ENCODE measurements at regions not wholly inside any gene's neighbourhood (a gene's known extent, or its start where the extent isn't known, plus 50 kb on each side); places are given as distances from the start of the nearest gene placed in this dataset.

GRCh38 chr1:229786974-229787610, 161.0 kb downstream of the URB2 start:
- no peak for TF ChIP-seq ZNF274 (IDR thresholded peaks at IDR 0.05; ENCODE audit: low read depth, low read length)
- H3K4me3 ChIP-seq (ENCODE audit: low read length), result no peak overlapping the region

GRCh38 chr1:229788004-229788403, 162.0 kb downstream of the URB2 start:
- H3K4me3 ChIP-seq (ENCODE audit: low read length), result no peak overlapping the region
- no peak for TF ChIP-seq ZNF274 (IDR thresholded peaks at IDR 0.05; ENCODE audit: low read depth, low read length)

GRCh38 chr1:229792012-229792975, 166.2 kb downstream of the URB2 start:
- no peak for TF ChIP-seq ZNF274 (IDR thresholded peaks at IDR 0.05; ENCODE audit: low read depth, low read length)
- H3K4me3 ChIP-seq (ENCODE audit: low read length), result no peak overlapping the region

GRCh38 chr1:229793488-229793887, 167.4 kb downstream of the URB2 start:
- H3K4me3 ChIP-seq (ENCODE audit: low read length), result no peak overlapping the region
- TF ChIP-seq ZNF274 (IDR thresholded peaks at IDR 0.05; ENCODE audit: low read depth, low read length), result no peak

DNA sequence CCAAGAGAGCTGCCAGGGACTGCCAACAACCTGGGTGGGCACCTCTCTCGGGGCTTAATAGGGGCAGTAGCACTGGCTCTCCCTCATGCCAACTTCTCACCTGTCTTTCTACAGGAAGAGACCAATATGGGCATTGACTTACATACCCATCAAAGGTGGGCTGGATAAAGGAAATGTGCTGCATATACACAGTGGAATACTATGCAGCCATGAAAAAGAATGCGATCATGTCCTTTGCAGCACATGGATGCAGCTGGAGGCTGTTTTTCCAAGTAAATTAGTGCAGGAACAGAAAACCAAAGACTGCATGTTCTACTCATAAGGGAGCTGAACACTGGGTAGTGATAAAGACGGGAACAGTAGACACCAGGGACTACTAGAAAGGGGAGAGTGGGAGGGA, 172.5 kb downstream of the URB2 start:
- no peak for TF ChIP-seq ZNF274 (IDR thresholded peaks at IDR 0.05; ENCODE audit: low read depth, low read length)

DNA sequence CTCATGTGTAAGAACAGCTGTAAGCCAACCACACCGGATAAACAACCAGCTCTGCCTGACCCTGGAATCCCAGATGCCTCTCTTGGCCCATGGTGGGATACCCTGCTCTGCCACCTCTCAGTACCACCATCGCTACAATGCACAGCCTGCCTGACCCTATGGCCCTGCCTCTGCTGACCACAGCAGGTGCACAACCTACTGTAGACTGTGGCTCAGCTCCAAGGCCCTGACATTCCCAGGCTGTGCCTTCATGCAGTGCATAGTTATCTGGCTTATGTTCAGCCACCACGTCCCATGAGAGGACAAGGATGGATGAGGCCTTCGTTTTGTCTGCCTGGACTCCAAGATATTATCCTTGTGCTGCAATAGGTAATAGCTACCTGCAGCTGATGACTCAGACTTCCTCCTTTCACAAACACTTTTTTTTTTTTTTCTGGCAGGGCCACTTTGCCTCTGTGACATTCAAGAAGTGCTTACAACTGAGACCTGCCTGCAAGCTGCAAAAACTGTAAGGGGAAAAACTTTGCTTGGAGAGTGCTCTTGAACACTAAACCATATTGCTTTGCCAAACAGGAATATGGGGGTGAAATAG, 177.7 kb downstream of the URB2 start:
- TF ChIP-seq ZNF274 (IDR thresholded peaks at IDR 0.05; ENCODE audit: low read depth, low read length), result no peak
- no peak overlapping the region for H3K4me3 ChIP-seq (ENCODE audit: low read length)

More for the DNA sequence above, 172.5 kb downstream of the URB2 start:
- no peak overlapping the region for H3K4me3 ChIP-seq (ENCODE audit: low read length)

DNA sequence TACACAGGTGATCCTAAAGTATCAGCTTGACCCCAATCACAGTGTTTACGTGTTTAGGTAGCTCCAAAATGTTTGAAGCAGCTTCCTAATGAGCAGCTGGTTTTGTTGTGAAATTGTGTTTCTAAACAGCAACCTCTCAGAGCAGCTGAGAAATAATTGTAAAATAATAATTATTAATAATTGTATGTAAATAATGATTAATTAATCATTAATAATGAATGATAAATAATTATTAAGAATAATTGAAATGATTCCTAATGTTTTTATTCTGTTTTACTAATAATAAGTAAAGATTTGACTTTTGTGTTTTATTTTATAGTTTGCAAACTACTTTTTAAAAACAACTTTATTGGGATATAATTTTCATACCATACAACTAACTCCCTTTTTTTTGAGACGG, 182.2 kb downstream of the URB2 start:
- TF ChIP-seq ZNF274 (IDR thresholded peaks at IDR 0.05; ENCODE audit: low read depth, low read length), result no peak

DNA sequence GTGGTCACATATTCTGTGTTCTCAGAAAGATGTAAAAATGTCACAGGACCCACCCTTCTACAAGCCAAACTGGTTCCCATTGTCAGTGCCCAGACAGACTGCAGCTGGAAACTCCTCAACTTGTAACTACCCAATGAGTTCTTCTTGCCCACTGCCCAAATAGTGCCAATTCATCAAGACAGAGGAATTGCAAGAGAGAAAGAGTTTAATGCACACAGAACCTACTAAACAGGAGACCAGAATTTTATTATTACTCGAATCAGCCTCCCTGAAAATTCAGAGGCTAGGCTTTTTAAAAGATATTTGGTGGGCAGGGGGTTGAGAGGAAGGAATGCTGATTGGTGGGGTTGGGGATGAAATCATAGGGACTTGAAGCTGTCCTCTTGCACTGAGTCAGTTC, 184.1 kb downstream of the URB2 start:
- no peak for TF ChIP-seq ZNF274 (IDR thresholded peaks at IDR 0.05; ENCODE audit: low read depth, low read length)
- no peak overlapping the region for H3K4me3 ChIP-seq (ENCODE audit: low read length)

More for the DNA sequence above, 182.2 kb downstream of the URB2 start:
- no peak overlapping the region for H3K4me3 ChIP-seq (ENCODE audit: low read length)

DNA sequence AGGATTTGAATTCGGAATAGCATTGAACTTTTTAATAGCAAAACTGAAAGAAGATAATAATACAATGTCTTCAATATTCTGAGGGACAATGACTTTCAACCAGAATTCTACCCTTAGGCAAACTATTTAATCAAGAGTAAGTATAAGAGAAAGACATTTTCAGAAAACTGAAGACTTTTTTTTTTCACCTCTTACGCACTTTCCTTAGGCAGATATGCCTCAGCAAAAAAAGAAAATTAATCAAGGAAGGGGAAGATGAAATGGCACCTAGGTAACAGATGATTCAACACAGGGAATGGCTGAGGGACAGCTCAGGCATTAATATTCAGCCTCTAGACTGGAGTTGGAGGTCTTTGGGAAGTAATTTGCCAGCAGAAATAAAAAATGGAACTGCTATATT, 184.9 kb downstream of the URB2 start:
- H3K4me3 ChIP-seq (ENCODE audit: low read length), result no peak overlapping the region
- no peak for TF ChIP-seq ZNF274 (IDR thresholded peaks at IDR 0.05; ENCODE audit: low read depth, low read length)

GRCh38 chr1:229812148-229812547, 186.1 kb downstream of the URB2 start:
- TF ChIP-seq ZNF274 (IDR thresholded peaks at IDR 0.05; ENCODE audit: low read depth, low read length), result no peak
- no peak overlapping the region for H3K4me3 ChIP-seq (ENCODE audit: low read length)

- TF ChIP-seq ZNF274 (IDR thresholded peaks at IDR 0.05; ENCODE audit: low read depth, low read length), result no peak
- no peak overlapping the region for H3K4me3 ChIP-seq (ENCODE audit: low read length)
These were observed 186.6 kb downstream of the URB2 start for GRCh38 chr1:229812693-229813092.

GRCh38 chr1:229815076-229815475, 189.0 kb downstream of the URB2 start:
- no peak overlapping the region for H3K4me3 ChIP-seq (ENCODE audit: low read length)
- TF ChIP-seq ZNF274 (IDR thresholded peaks at IDR 0.05; ENCODE audit: low read depth, low read length), result no peak

GRCh38 chr1:229815961-229816360, 189.9 kb downstream of the URB2 start:
- no peak for TF ChIP-seq ZNF274 (IDR thresholded peaks at IDR 0.05; ENCODE audit: low read depth, low read length)
- H3K4me3 ChIP-seq (ENCODE audit: low read length), result no peak overlapping the region

DNA sequence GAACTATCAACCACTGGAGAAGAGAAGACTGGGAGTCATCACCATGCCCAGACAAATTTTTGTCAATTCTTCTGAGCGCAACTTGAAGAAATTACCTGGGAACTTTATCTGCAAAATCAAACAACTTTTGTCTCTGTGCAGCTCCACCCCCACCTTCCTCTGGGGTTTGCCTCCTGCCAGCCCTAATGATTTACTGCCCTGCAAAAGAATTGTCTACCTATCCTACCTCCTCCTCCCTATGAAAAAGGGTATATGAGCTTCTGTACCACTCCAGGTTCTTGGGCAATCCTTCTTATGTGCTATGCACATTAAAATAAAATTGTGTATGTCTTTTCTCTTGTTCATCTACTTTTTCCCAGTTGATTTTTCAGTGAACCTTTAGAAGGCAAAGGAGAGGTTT, 191.9 kb downstream of the URB2 start:
- no peak overlapping the region for H3K4me3 ChIP-seq (ENCODE audit: low read length)

DNA sequence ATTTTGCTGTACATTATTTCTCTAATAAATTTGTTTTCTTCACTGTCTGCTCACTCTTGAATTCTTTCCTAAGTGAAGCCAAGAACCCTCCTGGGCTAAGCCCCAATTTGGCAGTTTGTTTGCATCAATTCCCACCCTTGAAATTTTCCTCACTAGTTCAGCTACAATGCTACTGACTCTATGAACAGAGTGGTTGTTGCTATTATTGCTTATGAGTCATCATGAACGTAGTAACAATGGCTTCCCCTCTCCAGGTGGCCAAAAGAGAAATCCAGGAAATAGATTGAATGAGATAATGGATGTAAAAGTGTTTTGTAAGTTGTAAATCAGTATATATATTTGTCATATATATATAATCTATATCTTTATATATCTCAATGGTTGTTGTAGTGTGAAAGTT, 193.0 kb downstream of the URB2 start:
- H3K4me3 ChIP-seq (ENCODE audit: low read length), result no peak overlapping the region
- no peak for TF ChIP-seq ZNF274 (IDR thresholded peaks at IDR 0.05; ENCODE audit: low read depth, low read length)

More for the DNA sequence above, 191.9 kb downstream of the URB2 start:
- TF ChIP-seq ZNF274 (IDR thresholded peaks at IDR 0.05; ENCODE audit: low read depth, low read length), result no peak
